ENCODE measurements at regions not wholly inside any gene's neighbourhood (a gene's known extent, or its start where the extent isn't known, plus 50 kb on each side); places are given as distances from the start of the nearest gene placed in this dataset.

GRCh38 chr18:8552151-8552550 lies 57.1 kb upstream of the RAB12 start:
- TF ChIP-seq CTCF (IDR thresholded peaks at IDR 0.05) (no peak), EZH2 (IDR thresholded peaks at IDR 0.05) (no peak), EZH2phosphoT487 (IDR thresholded peaks at IDR 0.05) (no peak)

Measured in neural progenitor cell (in vitro differentiated cells).